HEK293 (cell line): ENCODE measurements at regions not wholly inside any gene's neighbourhood (a gene's known extent, or its start where the extent isn't known, plus 50 kb on each side); places are given as distances from the start of the nearest gene placed in this dataset.

Source experiments
- CTCF ChIP-seq: fragments of 450-650 bp; formaldehyde crosslinking; IDR thresholded peaks from 2 replicates; pipeline ENCODE4 v1.5.1; 2016; ENCODE audit warnings: missing biosample characterization, missing genetic modification characterization
- REST ChIP-seq: fragments of 450-650 bp; formaldehyde crosslinking; IDR thresholded peaks from 2 replicates; pipeline ENCODE4 v1.5.1; 2016; ENCODE audit warnings: missing biosample characterization, missing genetic modification characterization
- ZNF138 ChIP-seq: fragments of 450-650 bp; formaldehyde crosslinking; IDR thresholded peaks from 2 replicates; pipeline ENCODE4 v1.5.1; 2016; ENCODE audit warnings: missing biosample characterization, missing genetic modification characterization, borderline replicate concordance
- ZNF416 ChIP-seq: fragments of 450-650 bp; formaldehyde crosslinking; IDR thresholded peaks from 2 replicates; pipeline ENCODE4 v1.5.1; 2016; ENCODE audit warnings: missing biosample characterization, missing genetic modification characterization

GRCh38 chr5:126716861-126717260, 60.1 kb upstream of the LMNB1 start:
- no peak for TF ChIP-seq CTCF (tag by site-specific recombination)
- no peak for TF ChIP-seq ZNF138 (tag by site-specific recombination)
- TF ChIP-seq REST (tag by site-specific recombination), result no peak
- no peak for TF ChIP-seq ZNF416
